Gastroesophageal sphincter (tissue), 3 donors: ENCODE measurements at regions not wholly inside any gene's neighbourhood (a gene's known extent, or its start where the extent isn't known, plus 50 kb on each side); places are given as distances from the start of the nearest gene placed in this dataset.

Experiments
- POLR2A ChIP-seq, 2 donors: fragments of 450-650 bp; IDR thresholded peaks; one replicate each; pipeline ENCODE4 v1.6.1; 2017; ENCODE audit warnings: antibody characterized with exemption in 2 of 2, mild to moderate bottlenecking in 2 of 2, moderate library complexity in 1 of 2
- POLR2AphosphoS5 ChIP-seq: sonication (generic); formaldehyde crosslinking; IDR thresholded peaks from one replicate; pipeline ENCODE4 v1.6.1; 2017; ENCODE audit warnings: antibody characterized with exemption
- TF ChIP-seq, protein P1 (sequence below), 4 experiments: fragments of 200-600 bp in 2 of 4; fragments of 450-650 bp in 2 of 4; sonication (generic) in 1 of 4; IDR thresholded peaks; one replicate each; pipeline ENCODE4 v1.5.1; 2017 to 2019; ENCODE audit warnings: antibody characterized with exemption in 4 of 4, mild to moderate bottlenecking in 2 of 4, moderate library complexity in 2 of 4

DNA sequence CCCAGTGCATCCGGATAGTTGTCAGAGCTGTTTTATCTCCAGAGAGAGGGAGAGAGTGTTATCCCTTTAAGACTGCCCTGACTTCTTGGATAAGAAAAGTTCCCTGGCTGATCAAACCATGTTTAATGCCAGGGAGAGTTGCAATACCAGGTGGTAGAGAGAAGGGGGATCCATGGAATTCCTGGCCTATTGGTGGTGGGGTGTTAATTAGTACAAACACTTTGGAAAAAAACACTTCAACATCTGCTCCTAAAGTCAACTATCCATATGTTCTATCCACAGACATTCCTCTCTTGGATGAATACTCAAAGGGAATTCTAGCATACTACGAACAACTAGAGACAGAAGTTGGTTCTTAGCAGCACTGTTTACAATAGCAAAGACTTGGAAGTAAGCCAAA is 307.2 kb downstream of the TCERG1L start:
- TF ChIP-seq, protein P1, sequence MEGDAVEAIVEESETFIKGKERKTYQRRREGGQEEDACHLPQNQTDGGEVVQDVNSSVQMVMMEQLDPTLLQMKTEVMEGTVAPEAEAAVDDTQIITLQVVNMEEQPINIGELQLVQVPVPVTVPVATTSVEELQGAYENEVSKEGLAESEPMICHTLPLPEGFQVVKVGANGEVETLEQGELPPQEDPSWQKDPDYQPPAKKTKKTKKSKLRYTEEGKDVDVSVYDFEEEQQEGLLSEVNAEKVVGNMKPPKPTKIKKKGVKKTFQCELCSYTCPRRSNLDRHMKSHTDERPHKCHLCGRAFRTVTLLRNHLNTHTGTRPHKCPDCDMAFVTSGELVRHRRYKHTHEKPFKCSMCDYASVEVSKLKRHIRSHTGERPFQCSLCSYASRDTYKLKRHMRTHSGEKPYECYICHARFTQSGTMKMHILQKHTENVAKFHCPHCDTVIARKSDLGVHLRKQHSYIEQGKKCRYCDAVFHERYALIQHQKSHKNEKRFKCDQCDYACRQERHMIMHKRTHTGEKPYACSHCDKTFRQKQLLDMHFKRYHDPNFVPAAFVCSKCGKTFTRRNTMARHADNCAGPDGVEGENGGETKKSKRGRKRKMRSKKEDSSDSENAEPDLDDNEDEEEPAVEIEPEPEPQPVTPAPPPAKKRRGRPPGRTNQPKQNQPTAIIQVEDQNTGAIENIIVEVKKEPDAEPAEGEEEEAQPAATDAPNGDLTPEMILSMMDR (IDR thresholded peaks at IDR 0.05) = no peak
- TF ChIP-seq POLR2A (IDR thresholded peaks at IDR 0.05) = no peak
- no peak for TF ChIP-seq POLR2AphosphoS5
